Psoas muscle (tissue), 7 donors: ENCODE measurements at regions not wholly inside any gene's neighbourhood (a gene's known extent, or its start where the extent isn't known, plus 50 kb on each side); places are given as distances from the start of the nearest gene placed in this dataset.

Experiments
- ATAC-seq, 4 donors: fragments of 200-7000 bp; cut with Tn5 transposase; one replicate each; pipeline ENCODE4 v1.9.1; 2020; ENCODE audit warnings: moderate library complexity in 3 of 4, mild to moderate bottlenecking in 2 of 4
- DNase-seq, 2 donors: peaks; one replicate each; pipeline ENCODE4 v3.0.0-alpha.2; 2020
- H3K27ac ChIP-seq: fragments of 200-600 bp; one replicate; pipeline ENCODE4 v1.8.0; 2022
- H3K27me3 ChIP-seq, 3 donors: fragments of 200-600 bp in 1 of 3; one replicate each; pipeline versions ENCODE4 v1.6.1 to v1.8.0; 2013 to 2022; ENCODE audit warnings: low read length in 2 of 3, mild to moderate bottlenecking in 2 of 3, moderate library complexity in 1 of 3; ENCODE audit not compliant: insufficient read depth in 3 of 3
- H3K36me3 ChIP-seq, 2 donors: fragments of 200-600 bp in 1 of 2; one replicate each; pipeline versions ENCODE4 v1.6.1 to v1.8.0; 2013 to 2022; ENCODE audit warnings: low read depth in 1 of 2, mild to moderate bottlenecking in 1 of 2, moderate library complexity in 1 of 2; ENCODE audit not compliant: insufficient read depth in 1 of 2
- H3K4me1 ChIP-seq: fragments of 200-600 bp; one replicate; pipeline ENCODE4 v1.8.0; 2022
- H3K4me3 ChIP-seq: fragments of 200-600 bp; one replicate; pipeline ENCODE4 v1.8.0; 2022; ENCODE audit warnings: mild to moderate bottlenecking
- H3K9me3 ChIP-seq: fragments of 200-600 bp; one replicate; pipeline ENCODE4 v1.8.0; 2022
- WGBS, 3 donors: extraction: QIAGEN DNeasy Blood & Tissue Kit; methylation state at CpG; one replicate each; pipeline versions ENCODE4 v1.1.6 to v1.1.7; 2013; 5-methylcytosine and 5-hydroxymethylcytosine counted together
- intact Hi-C, 2 donors: fragments of 100-400 bp; cut with DNase I; formaldehyde crosslinking; loops; one replicate each; pipeline versions ENCODE4 v1.11.0 to v1.14.2; 2022
- TF ChIP-seq, protein P1 (sequence below): fragments of 200-600 bp; IDR thresholded peaks from one replicate; pipeline ENCODE4 v1.8.0; 2022; ENCODE audit warnings: antibody characterized with exemption
- donor health status: healthy with polysubstance abuse.
- donor health status: DM: no; HTN: no; CAD: no; lungs with moderate emphysema.
- donor health status: Bipolar disorder and iron deficiency.
- donor health status: healthy.
- donor health status: DM: yes; HTN: yes; CAD: no.
- donor health status: DM: no; HTN: no; CAD: no.
- donor health status: DM: yes; HTN: yes; CAD: no.

DNA sequence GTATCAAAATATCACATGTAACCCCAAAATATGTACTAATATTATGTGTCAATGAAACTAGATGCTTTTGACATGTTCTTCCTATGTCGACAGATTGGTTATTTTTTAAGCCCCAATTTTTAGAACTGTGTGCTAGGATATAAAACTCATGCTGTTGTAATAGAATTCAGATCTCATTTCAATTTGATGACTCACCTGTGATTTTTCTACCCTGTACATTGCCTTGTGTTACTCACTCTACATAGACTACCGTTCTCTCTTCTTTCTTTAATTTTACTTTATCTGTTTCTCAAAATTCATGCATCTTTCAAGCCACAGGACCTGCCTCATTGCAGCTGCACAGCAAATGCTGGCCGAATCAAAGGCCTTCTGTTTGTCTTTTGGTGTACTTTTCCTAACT is 284.5 kb downstream of the MAT2B start:
- TF ChIP-seq, protein P1, sequence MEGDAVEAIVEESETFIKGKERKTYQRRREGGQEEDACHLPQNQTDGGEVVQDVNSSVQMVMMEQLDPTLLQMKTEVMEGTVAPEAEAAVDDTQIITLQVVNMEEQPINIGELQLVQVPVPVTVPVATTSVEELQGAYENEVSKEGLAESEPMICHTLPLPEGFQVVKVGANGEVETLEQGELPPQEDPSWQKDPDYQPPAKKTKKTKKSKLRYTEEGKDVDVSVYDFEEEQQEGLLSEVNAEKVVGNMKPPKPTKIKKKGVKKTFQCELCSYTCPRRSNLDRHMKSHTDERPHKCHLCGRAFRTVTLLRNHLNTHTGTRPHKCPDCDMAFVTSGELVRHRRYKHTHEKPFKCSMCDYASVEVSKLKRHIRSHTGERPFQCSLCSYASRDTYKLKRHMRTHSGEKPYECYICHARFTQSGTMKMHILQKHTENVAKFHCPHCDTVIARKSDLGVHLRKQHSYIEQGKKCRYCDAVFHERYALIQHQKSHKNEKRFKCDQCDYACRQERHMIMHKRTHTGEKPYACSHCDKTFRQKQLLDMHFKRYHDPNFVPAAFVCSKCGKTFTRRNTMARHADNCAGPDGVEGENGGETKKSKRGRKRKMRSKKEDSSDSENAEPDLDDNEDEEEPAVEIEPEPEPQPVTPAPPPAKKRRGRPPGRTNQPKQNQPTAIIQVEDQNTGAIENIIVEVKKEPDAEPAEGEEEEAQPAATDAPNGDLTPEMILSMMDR: no peak
- DNase-seq (no peak), ATAC-seq (no peak)
- Histone ChIP-seq H3K4me1 (no peaks in the 10 kb centered on the region), H3K27me3 (no peaks in the 10 kb centered on the region), H3K36me3 (no peaks in the 10 kb centered on the region), H3K9me3 (no peaks in the 10 kb centered on the region), H3K4me3 (no peak overlapping the region), H3K27ac (no peak overlapping the region)
- intact Hi-C loops: no loop called here
- WGBS, 3 donors: 75 to 77% (median 77%) methylated on average over 3 of the region's 3 CpGs

- TF ChIP-seq, protein P1: no peak
- Histone ChIP-seq H3K36me3 (no peaks in the 10 kb centered on the region), H3K9me3 (no peaks in the 10 kb centered on the region), H3K4me3 (no peak overlapping the region), H3K4me1 (no peaks in the 10 kb centered on the region), H3K27ac (no peak overlapping the region), H3K27me3 (no peaks in the 10 kb centered on the region)
- intact Hi-C loops: no loop called here
- 71 to 80% (median 77%) methylated on average over 2 of the region's 2 CpGs for WGBS, 3 donors
- ATAC-seq (no peak), DNase-seq (no peak)
Measured at GRCh38 chr5:163790497-163790896, 285.1 kb downstream of the MAT2B start.

DNA sequence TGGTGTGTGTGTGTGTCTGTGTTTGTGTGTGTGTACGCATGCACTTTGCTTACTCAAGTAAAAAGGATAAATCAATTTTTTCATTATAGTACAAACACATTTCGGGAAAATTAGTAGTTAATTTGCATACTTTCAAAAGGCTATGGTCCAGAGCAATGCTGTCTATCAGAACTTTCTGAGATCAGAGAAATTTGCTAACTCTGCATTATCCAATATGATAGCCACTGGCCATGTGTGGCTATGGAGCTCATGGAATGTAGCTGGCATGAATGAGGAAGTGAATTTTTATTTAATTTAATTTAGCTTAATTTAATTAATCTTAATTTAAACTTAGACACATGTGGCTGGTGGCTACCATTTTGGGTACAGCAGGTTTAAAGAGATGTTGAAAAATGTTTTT is 289.6 kb downstream of the MAT2B start:
- Histone ChIP-seq H3K4me3 (no peak overlapping the region), H3K9me3 (no peaks in the 10 kb centered on the region), H3K27me3 (no peaks in the 10 kb centered on the region), H3K4me1 (no peaks in the 10 kb centered on the region), H3K27ac (no peak overlapping the region), H3K36me3 (no peaks in the 10 kb centered on the region)
- no peak for ATAC-seq
- DNase-seq: no peak
- TF ChIP-seq, protein P1: no peak
- intact Hi-C loops: no loop called here
- WGBS, 3 donors: 87 to 93% (median 91%) methylated on average over 2 of the region's 2 CpGs

- no peak for ATAC-seq
- Histone ChIP-seq H3K9me3 (no peaks in the 10 kb centered on the region), H3K36me3 (no peaks in the 10 kb centered on the region), H3K27me3 (no peaks in the 10 kb centered on the region), H3K27ac (no peak overlapping the region), H3K4me1 (no peaks in the 10 kb centered on the region), H3K4me3 (no peak overlapping the region)
- intact Hi-C loops: no loop called here
- 66 to 71% (median 68%) methylated on average over 2 of the region's 2 CpGs for WGBS, 3 donors
- TF ChIP-seq, protein P1: no peak
- DNase-seq: no peak
Measured at GRCh38 chr5:163807781-163808180, 302.4 kb downstream of the MAT2B start.

DNA sequence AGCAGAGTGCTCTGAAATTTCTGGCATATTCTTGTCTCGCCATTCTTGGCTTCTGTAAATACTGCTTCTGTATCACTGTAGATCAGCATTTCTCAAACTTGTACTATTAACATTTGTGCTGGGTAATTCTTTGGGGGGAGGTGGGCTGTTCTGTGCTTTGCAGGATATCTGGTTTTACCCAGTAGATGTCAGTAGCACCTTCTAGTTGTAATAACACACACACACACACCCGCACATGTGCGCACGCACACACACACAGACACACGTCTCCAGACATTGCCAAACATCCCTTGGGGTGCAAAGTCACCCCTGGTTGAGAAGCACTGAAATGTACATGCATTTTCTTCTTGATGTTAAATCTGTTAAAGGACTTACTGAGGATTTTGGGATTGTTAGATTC is 304.1 kb downstream of the MAT2B start:
- H3K9me3 ChIP-seq: no peaks in the 10 kb centered on the region
- DNase-seq (no peak), ATAC-seq (no peak)
- H3K36me3 ChIP-seq: no peaks in the 10 kb centered on the region
- H3K4me3 ChIP-seq: no peak overlapping the region
- no peaks in the 10 kb centered on the region for H3K27me3 ChIP-seq
- no peak overlapping the region for H3K27ac ChIP-seq
- H3K4me1 ChIP-seq: no peaks in the 10 kb centered on the region
- 56 to 70% (median 60%) methylated on average over 5 of the region's 5 CpGs for WGBS, 3 donors
- TF ChIP-seq, protein P1: no peak
- intact Hi-C loops: no loop called here
